NCI-H460 (cell line): ENCODE measurements at regions not wholly inside any gene's neighbourhood (a gene's known extent, or its start where the extent isn't known, plus 50 kb on each side); places are given as distances from the start of the nearest gene placed in this dataset.

Source experiments
- DNase-seq: peaks from one replicate; pipeline ENCODE4 v3.0.0-alpha.2; 2016; ENCODE audit warnings: low read depth; ENCODE audit errors: extremely low read depth

- DNase-seq = no peak
Observed at GRCh38 chr6:114605656-114606055, 262.8 kb upstream of the HS3ST5 start.

GRCh38 chr6:114600381-114600780 lies 257.6 kb upstream of the HS3ST5 start:
- DNase-seq = no peak

GRCh38 chr6:114595591-114595990 lies 252.8 kb upstream of the HS3ST5 start:
- DNase-seq = no peak

GRCh38 chr6:114595186-114595585 lies 252.4 kb upstream of the HS3ST5 start:
- DNase-seq = no peak

- no peak for DNase-seq
Observed at GRCh38 chr6:114592506-114592905, 249.7 kb upstream of the HS3ST5 start.

GRCh38 chr6:114588726-114589125 lies 245.9 kb upstream of the HS3ST5 start:
- DNase-seq = no peak

GRCh38 chr6:114586298-114586697 lies 243.5 kb upstream of the HS3ST5 start:
- DNase-seq = no peak

- no peak for DNase-seq
Observed at GRCh38 chr6:114581293-114581692, 238.5 kb upstream of the HS3ST5 start.

- no peak for DNase-seq
Observed at GRCh38 chr6:114580882-114581281, 238.1 kb upstream of the HS3ST5 start.

GRCh38 chr6:114579486-114579885 lies 236.7 kb upstream of the HS3ST5 start:
- no peak for DNase-seq

GRCh38 chr6:114577109-114577508 lies 234.3 kb upstream of the HS3ST5 start:
- no peak for DNase-seq

GRCh38 chr6:114576330-114576729 lies 233.5 kb upstream of the HS3ST5 start:
- no peak for DNase-seq

GRCh38 chr6:114569669-114570068 lies 226.8 kb upstream of the HS3ST5 start:
- DNase-seq = no peak

- no peak for DNase-seq
Observed at GRCh38 chr6:114564302-114564933, 221.6 kb upstream of the HS3ST5 start.

GRCh38 chr6:114559419-114559818 lies 216.6 kb upstream of the HS3ST5 start:
- DNase-seq = no peak

- no peak for DNase-seq
Observed at GRCh38 chr6:114558153-114558552, 215.3 kb upstream of the HS3ST5 start.

GRCh38 chr6:114556846-114557488 lies 214.1 kb upstream of the HS3ST5 start:
- no peak for DNase-seq

GRCh38 chr6:114550316-114550715 lies 207.5 kb upstream of the HS3ST5 start:
- no peak for DNase-seq

- no peak for DNase-seq
Observed at GRCh38 chr6:114543696-114544095, 200.9 kb upstream of the HS3ST5 start.

GRCh38 chr6:114541794-114542193 lies 199.0 kb upstream of the HS3ST5 start:
- DNase-seq = no peak

GRCh38 chr6:114537977-114538376 lies 195.2 kb upstream of the HS3ST5 start:
- DNase-seq = no peak

- DNase-seq = no peak
Observed at GRCh38 chr6:114534813-114535212, 192.0 kb upstream of the HS3ST5 start.

GRCh38 chr6:114524081-114524480 lies 181.3 kb upstream of the HS3ST5 start:
- DNase-seq = no peak
